ENCODE measurements at regions not wholly inside any gene's neighbourhood (a gene's known extent, or its start where the extent isn't known, plus 50 kb on each side); places are given as distances from the start of the nearest gene placed in this dataset.
A peak's percentile ranks its signal among the peaks of the same experiment; 100 is the strongest.
"Not testable (repeated sequence)": the region's sequence is repeated elsewhere in the genome, so short reads cannot be mapped to it uniquely, and the experiment has no call there.

DNA sequence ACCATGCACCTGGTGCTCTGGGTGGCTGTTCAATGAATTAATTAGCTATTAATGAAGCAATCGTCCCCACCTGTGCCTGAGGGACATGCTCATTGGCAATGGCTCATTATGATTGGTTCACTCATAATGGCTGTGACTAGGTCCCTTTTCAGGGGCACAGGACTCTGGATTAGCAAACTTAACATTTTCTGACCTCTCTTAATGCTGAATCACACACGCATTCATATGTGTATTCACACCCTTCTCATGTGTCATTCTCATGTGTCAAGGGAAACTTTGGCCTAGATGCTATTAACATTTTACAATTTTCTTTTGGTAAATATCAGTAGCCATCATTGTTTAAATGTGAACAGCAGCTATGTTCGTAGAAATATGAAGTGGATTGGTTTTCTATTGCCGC, 98.9 kb upstream of the PMAIP1 start:
- no peak for DNase-seq

DNA sequence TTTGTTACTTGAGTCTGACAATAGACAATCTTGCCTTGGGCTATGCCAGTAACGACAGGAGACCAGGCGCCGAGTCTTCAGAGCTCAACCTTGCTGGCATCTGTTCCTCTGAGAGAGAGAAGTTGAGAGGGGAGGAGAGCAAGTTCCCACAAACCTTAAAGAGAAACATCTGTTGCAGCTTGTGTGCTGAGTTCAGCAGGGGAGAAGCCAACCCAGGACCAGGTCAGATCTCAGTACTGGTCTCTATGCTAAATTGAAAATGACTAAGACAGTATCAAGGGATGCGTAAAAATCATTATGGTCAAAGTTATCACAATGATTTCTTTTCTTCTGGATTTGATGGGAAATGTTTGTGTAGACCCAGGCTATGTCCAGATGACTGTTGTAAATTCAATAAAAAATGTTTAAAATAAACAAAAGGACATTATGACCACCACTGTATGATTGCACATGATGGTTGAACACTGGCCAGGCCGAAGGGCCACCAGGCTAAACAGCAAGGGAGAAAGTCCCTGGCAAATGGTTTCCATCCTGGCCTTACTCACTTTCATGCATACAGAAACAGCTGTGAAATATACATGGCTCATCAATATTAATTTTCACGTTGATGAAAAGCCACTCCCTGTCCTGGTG, 100.3 kb upstream of the PMAIP1 start:
- DNase-seq = peak in 1 of 2 experiments; percentile 16

DNA sequence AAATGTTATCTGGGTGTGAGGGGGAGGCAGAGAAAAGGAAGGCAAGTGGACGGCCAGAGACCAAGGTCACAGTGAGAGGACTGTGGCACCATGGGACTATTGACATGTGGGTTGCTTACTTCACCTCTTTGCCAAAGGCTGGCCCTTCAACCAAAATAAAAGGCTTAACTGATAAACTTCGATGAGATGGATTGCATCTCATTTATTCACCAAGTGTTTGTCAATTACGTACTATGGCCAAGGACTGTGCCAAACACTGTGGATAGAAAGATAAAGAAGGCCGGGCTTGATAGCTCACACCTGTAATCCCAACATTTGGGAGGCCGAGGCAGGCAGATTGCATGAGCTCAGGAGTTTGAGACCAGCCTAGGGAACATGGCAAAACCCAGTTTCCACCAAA, 98.7 kb upstream of the CCBE1 start:
- no peak for DNase-seq

DNA sequence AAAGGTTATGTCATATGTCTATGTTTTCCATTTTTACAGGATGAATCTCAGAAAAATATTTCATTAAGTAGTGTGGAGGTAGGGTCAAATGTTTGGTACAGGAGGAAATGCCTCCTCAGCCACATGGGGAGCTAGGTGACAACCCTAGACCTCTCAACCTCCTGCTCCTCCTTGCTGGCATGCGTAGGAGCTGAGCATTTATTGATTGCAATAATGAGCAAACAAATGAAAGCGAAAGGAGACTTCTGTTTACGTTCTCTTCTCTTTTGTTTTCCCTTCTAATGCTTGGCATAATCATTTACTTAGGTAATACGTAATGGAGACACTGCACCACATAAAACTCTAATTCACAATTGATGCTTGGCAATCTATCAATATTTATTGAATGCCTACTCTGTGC, 95.1 kb upstream of the CCBE1 start:
- no peak for DNase-seq

DNA sequence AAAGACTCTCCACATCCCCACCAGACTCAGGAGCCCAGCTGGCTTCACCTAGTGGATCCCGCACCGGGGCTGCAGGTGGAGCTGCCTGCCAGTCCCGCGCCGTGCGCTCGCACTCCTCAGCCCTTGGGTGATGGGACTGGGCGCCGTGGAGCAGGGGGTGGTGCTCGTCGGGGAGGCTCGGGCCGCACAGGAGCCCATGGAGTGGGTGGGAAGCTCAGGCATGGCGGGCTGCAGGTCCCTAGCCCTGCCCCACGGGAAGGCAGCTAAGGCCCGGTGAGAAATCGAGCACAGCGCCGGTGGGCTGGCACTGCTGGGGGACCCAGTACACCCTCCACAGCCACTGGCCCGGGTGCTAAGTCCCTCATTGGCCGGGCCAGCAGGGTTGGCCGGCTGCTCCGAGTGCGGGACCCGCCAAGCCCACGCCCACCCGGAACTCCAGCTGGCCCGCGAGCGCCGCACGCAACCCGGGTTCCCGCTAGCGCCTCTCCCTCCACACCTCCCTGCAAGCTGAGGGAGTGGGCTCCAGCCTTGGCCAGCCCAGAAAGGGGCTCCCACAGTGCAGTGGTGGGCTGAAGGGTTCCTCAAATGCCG, 93.2 kb upstream of the CCBE1 start:
- not testable (repeated sequence) for DNase-seq

DNA sequence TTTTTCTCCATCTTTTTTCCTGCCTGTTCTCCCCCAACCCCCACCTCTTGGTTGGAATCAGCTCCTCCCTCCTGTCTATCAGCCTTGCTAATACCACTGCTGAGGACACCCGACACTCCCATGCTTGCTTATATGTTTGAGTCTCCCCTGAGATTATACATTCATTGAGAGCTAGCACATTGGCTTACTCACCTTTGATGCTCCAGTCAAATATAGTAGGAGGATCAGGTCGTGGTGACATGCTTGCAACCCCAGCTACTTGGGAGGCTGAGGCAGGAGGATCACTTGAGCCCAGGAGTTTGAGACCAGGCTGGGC, 91.5 kb upstream of the CCBE1 start:
- DNase-seq = no peak

DNA sequence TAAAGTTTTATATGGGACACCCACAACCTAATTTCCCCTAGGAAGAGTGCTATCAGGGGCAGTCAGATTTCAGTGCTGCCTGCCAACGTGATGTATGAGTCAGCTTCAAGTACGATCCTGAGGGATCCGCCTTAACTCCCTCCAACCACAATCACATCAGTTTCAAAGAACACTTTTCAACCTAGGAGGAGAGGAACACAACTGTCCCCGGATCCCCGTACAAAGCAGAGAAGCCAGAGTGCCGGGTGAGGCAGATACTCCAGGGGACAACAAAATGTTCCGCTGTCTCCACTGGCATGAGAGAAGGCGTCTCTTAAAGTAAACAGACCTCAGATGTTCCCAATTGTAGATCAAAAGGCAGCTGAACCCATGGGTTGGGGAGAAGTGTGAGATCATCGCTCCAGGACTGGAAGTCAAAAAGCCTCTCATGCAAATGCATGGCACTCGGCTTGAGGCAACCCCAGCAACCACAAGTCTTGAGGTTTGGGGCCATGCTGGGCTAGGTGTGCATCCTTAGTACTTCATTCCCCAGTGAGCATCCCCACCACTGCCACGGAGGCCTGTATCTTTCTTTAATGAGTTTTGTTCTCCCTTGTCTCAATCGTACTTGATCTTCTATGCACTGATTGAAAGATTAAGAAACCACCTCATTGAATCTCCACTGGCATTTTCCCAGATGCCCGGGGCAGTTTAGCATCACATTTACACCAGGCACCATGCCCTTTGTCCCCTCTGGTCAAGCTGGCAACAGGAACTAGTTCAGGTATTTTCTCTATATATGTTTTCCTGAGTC, 91.0 kb upstream of the CCBE1 start:
- no peak for DNase-seq

DNA sequence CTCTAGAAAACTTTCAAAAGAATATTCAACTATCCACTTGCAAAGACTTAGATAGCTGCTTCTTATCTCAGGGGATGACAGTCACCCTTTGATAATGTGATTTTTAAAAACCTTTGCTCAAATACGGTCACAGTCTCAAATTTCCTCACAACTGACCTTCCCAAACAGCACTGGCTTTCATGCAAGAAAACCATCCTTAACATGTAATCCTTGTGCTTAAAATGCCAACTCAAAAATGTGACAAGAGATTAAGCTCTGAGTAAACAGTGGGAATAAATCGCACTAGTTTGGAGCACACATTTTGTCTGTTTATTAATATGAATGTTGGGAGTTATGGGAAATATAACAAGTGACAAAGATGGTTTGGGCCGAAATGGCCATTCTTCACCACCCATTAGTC, 87.5 kb upstream of the CCBE1 start:
- DNase-seq = no peak

DNA sequence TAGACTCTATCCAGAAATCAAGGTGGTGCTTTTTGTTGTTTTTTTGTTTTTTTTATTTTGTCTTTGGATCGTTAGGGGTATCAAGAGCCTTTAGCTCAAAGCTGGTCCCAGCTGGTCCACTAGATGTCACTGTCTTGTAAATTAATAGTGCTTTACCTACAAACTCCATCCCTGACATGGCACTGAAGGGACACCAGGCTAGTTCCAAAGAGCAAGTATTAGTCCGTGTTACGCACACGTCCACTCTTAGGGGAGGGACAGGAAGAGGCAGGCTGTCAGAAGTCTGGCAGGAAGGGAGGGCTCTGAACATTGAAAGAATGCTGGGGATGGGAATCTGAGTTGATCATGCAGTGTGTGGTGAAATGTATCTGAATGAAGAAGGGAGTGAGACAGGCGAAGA, 85.9 kb upstream of the CCBE1 start:
- peak; percentile 43 to 55 for DNase-seq

DNA sequence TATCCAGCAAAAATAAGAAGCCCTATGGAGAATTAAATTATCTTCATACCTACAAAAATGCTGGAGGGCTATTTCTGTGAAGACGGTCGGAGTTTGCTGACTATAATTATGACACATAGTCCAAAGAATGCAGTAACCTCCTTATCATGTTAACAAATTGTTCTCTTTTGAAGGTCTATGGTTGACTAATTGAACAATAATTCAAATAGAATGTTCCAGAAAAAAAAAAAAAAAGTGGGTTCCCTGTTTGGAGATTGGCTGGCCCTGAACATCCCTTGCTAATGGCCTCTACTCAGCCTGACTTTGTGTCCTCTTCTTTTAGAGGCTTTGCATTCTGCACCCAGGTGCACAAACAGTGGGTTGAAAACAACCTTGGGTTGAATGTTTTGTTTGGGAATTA, 82.8 kb upstream of the CCBE1 start:
- DNase-seq = no peak

DNA sequence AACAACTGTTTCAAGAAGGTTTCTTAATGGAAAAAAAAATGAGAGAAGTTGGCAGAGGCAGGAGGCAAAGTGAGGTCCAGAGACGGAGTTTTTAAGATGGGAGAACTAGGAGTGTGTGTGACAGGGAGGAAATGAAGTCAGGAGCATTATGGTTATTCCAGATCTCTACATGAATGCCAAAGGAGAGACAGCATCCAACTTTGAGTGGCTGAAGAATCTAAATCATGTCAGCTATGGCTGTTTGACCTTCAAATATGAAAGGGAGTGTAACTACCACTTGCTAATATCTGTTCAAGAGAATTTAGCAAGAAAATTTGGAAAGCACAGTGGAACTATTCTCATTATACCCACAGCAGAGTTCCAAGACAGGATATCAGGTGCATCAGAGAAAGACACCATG, 81.2 kb upstream of the CCBE1 start:
- no peak for DNase-seq

DNA sequence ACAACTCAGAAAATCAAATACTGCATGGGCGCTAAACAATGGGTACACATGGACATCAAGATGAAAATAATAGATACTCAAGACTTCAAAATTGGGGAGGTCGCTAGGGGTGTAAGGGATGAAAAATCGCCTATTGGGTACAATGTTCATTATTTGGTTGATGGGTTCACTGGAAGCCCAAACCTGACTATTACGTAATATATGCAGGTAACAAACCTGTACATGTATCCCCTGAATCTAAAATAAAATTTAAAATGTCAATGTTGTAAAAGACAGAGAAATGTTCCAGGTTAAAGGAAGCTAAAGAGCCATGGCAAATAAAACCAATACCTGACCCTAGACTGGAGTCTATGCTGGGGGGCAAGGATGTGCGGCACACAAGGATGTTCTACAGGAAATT, 80.4 kb upstream of the CCBE1 start:
- DNase-seq = no peak

DNA sequence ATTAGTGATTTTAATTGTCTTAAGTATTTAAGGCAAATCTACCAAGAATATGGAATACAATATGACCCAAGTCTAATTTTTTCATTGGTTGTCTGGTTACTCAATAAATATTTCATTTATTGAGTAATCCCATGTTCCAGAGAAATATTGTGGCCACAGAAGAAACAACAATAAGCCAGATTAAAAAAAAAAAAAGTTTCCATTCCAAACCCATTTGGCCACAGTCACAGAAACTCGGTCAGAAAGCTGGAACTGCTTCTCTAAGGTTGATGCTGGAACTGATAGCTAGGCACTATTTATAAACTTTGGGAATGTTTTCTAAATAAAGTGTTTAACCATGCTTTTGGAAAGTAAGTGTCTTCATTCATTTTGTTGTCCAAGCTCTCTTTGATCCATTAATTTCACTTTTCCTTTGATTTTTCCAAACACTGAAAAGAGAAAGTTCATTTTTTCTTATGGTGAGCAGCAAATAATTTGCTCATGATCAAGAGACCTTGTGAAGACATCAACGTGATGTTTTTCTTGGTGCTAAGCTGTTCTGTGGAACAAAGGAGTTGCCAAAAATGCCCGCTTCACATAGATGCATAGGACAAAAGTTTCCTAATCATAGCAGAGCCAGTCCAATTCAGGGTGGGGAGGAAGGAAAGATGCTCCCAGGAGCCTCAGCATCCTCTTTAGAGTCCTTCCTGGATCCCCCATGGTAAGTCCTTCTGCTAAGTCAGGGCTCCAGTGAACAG, 72.1 kb upstream of the CCBE1 start:
- no peak for DNase-seq

DNA sequence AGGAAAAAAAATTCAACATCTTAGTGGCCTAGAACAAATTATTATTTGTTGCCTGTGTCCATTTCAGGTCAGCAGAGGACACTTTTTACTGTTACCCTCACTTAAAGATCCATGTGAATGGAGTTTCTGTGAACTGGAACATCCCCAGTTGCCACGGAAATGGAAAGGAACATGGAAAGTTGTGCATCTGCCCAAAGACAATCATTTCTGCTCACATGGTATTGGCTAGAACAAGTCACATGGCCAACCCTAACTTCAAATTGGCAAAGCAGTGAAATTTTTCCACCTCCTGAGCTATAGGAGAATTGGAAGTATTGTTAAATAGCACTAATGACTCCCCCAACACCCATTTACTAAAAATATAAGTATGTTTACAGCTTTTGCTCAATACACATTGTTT, 71.2 kb upstream of the CCBE1 start:
- DNase-seq = no peak

DNA sequence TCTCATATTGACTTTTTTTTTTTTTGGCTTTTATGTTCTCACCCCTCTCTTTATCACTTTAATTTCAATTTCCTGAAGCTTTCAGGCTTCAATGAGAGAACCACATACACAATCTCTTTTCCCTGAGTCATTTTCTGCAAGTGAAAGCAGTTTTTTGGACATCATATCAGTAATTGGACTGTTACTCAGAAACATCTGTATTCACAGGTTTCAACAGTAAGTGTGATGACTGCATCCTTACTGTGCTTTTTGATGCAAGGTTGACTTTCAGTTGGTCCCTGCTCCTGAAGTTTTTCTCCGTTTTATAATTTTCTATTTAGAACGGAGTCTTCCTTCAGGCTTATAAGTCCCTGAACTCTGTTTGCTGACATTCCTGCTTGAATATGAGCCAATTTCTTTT, 70.5 kb upstream of the CCBE1 start:
- no peak for DNase-seq

DNA sequence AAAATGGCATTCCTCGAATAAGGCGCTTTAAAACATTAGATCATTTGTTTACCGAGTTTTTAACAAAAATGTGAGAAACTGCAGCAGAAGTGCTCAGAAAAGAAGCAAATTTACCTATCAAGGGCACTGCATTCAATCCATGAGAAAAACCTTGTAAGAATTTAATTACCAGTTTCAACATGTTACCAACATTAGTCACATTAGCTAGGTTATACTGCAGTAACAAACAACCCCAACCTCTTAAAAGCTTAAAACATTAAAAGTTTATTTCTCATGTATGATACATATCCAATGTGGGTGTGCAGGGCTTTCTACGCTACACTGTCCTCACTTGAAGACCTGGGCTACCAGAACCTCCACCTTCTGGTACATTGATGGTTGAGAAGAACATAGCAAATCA, 68.1 kb upstream of the CCBE1 start:
- no peak for DNase-seq

DNA sequence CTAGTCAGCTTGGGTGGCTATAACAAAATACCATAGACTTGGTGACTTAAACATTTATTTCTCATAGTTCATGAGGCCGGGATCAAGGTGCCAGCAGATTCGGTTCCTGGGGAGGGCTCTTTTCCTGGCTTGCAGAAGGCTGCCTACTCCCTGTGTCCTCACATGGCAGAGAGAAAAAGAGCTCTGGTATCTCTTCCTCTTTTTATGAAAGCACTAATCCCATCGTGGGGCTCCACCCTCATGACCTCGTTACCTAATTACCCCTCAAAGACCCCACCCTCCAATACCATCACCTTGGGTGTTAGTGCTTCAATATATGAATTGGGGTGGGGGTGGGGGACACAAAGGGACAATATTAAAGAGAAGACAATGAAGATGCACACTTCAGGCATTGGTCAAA, 67.1 kb upstream of the CCBE1 start:
- no peak for DNase-seq

DNA sequence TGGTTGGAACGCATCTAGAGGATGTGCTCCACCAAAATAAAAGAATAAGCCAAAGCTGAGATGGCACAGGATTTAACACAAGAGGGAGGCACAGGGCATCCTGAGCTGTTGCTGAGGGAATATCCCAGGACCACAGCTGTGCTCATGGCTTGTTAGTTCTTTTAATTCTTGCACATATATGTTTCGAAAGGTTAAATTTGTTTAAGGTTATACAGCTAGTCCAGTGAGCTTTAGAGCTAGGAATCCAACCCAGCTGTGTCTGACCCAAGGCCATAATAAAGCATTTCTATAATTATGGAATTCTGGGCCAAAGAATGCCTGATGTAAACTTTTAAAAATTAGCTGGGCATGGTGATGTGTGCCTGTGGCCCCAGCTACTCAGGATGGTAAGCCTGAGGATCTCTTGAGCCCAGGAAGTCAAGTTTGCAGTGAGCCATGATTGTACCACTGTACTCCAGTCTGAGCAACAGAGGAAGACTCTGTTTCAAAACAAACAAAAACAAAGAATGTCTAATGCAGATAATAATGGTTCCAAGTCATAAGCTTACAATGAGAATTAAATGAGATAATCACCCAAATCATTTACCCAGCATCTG, 66.4 kb upstream of the CCBE1 start:
- no peak for DNase-seq

DNA sequence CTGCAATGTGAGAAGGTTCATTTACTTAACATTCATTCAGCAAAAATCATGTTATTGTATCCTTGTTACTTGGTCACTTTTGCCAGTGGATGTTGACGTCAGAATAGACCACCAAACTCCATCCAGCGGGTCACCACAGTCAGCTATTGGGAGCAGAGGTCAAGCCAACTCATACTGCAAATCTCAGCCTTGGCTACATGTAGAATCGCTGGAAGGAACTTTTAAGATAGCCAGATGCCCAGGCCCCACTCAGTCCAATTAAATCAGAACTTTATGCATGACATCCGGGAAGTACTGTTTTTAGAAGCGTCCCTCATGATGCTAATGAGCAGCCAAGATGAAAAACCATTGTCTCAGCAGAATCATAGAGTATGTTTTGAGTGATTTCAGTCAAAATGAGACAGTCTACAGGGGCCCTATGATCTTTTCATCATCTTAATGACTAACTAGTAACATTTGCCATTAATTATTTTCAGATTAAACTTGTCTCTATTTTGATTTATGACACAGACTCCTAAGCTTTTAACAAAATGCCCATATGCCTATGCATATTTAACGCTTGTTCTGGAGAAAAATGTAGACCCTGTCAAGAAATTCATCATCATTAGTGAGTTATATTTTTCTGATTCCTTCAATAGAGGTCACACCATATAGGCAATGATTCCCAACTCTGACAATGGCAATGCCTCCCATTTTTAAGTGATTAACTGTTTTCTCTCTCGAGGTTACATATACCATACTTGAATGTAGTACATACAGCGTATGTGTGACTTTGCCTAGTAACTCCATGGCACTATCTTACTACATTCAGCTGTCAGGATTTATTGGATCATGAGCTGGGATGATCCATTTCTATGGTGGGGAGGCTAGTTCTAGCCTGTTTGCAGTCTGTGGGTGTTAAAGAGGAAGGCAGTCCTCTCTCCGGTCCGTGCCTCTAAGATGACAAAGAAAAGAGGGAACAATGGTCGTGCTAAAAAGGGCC, 63.7 kb upstream of the CCBE1 start:
- peak in 1 of 2 experiments; percentile 11 for DNase-seq

DNA sequence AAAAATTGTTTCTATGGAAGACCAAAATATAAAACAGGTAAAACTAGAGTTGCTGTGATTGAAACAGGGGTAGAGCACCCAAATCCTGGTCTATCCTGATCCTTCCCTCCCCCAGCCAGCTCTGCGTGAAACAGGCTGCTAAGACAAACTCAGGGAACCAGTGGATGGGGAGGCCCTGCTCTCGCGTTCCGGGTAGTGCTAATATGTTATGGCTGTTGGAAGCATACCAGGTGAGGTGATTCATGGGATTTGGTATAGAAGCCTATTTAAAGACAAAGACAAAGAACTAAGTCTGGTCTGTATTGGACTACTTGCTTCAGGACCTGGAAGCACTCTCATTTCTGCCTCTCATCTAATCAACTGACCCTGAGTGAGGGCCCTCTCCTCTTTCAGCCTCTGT, 63.0 kb upstream of the CCBE1 start:
- DNase-seq = no peak

DNA sequence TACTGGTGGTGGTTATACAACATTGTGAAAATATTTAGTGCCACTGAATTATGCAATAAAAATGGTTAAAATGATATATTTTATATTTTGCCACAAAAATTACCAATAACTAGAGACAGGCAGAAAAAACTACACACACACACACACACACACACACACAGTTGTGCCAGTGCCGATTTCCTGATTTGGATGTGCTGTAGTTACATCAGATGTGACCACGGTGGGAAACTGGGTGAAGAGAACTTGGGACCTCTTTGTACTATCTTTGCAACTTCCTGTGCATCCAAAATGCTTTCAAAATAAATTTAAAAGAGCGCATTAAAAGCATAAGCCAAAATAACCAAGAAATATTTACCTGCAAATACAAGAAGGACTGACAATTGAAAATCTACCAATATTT, 61.6 kb upstream of the CCBE1 start:
- DNase-seq = no peak

DNA sequence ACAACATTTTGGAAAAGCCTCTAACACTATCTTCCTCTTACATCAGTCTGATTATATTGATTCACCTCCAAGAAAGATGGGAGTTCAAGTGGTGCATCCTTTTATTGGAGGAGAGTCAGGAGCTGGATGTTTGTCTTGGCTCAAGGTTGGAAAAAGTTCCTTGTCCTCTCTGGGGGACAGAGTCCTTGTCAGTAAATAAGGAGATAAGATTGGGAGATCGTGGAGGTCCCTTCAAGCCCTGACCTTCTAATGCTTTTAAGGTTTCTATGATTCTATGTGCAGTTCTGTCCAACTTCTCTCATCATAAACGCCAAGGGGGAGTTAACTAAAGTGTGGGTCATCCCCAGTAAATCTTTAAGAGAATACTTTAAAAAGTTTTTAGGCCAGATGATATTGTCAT, 60.9 kb upstream of the CCBE1 start:
- DNase-seq = no peak

Measured in NCI-H524 (cell line).